HG02884 (cell line): ENCODE measurements at regions not wholly inside any gene's neighbourhood (a gene's known extent, or its start where the extent isn't known, plus 50 kb on each side); places are given as distances from the start of the nearest gene placed in this dataset.
A peak's percentile ranks its signal among the peaks of the same experiment; 100 is the strongest.

Experiments used
- ATAC-seq: cut with Tn5 transposase; IDR thresholded peaks from one replicate; pipeline ENCODE4 v1.9.1; 2021; ENCODE audit warnings: mild to moderate bottlenecking, moderate library complexity; ENCODE audit not compliant: unreplicated experiment

- no peak for ATAC-seq
Observed at GRCh38 chr5:133831491-133832224, 136.8 kb downstream of the C5orf15 start.

GRCh38 chr5:133830911-133831310 is 137.5 kb downstream of the C5orf15 start:
- ATAC-seq = no peak

GRCh38 chr5:133830281-133830680 is 138.1 kb downstream of the C5orf15 start:
- ATAC-seq = no peak

- no peak for ATAC-seq
Observed at GRCh38 chr5:133829786-133830185, 138.6 kb downstream of the C5orf15 start.

GRCh38 chr5:133828722-133829121 is 139.7 kb downstream of the C5orf15 start:
- no peak for ATAC-seq

GRCh38 chr5:133827830-133828229 is 140.6 kb downstream of the C5orf15 start:
- no peak for ATAC-seq

GRCh38 chr5:133827011-133827410 is 141.4 kb downstream of the C5orf15 start:
- no peak for ATAC-seq

GRCh38 chr5:133825631-133826289 is 142.7 kb downstream of the C5orf15 start:
- no peak for ATAC-seq

GRCh38 chr5:133824661-133825254 is 143.7 kb downstream of the C5orf15 start:
- peak; percentile 84 for ATAC-seq

- ATAC-seq = no peak
Observed at GRCh38 chr5:133821889-133822288, 146.5 kb downstream of the C5orf15 start.

GRCh38 chr5:133821311-133821741 is 147.1 kb downstream of the C5orf15 start:
- ATAC-seq = no peak

GRCh38 chr5:133820507-133820906 is 147.9 kb downstream of the C5orf15 start:
- no peak for ATAC-seq

- ATAC-seq = no peak
Observed at GRCh38 chr5:133819977-133820471, 148.4 kb downstream of the C5orf15 start.

GRCh38 chr5:133818869-133819600 is 149.4 kb downstream of the C5orf15 start:
- ATAC-seq = no peak

GRCh38 chr5:133818031-133818431 is 150.4 kb downstream of the C5orf15 start:
- no peak for ATAC-seq

GRCh38 chr5:133817456-133817855 is 151.0 kb downstream of the C5orf15 start:
- ATAC-seq = no peak

- ATAC-seq = no peak
Observed at GRCh38 chr5:133816791-133817190, 151.6 kb downstream of the C5orf15 start.

GRCh38 chr5:133814152-133814551 is 154.3 kb downstream of the C5orf15 start:
- ATAC-seq = no peak

GRCh38 chr5:133811168-133811567 is 157.3 kb downstream of the C5orf15 start:
- no peak for ATAC-seq

- ATAC-seq = no peak
Observed at GRCh38 chr5:133809801-133810200, 158.6 kb downstream of the C5orf15 start.

- no peak for ATAC-seq
Observed at GRCh38 chr5:133807348-133807747, 161.1 kb downstream of the C5orf15 start.
